Ovary (tissue), 3 donors: ENCODE measurements at regions not wholly inside any gene's neighbourhood (a gene's known extent, or its start where the extent isn't known, plus 50 kb on each side); places are given as distances from the start of the nearest gene placed in this dataset.
"Not testable (repeated sequence)": the region's sequence is repeated elsewhere in the genome, so short reads cannot be mapped to it uniquely, and the experiment has no call there.

ENCODE experiments used
- EP300 ChIP-seq: sonication (generic); formaldehyde crosslinking; IDR thresholded peaks from one replicate; pipeline ENCODE4 v1.6.1; 2017; ENCODE audit warnings: antibody characterized with exemption
- POLR2A ChIP-seq: fragments of 450-650 bp; IDR thresholded peaks from one replicate; pipeline ENCODE4 v1.6.1; 2017; ENCODE audit warnings: antibody characterized with exemption, mild to moderate bottlenecking, moderate library complexity
- TF ChIP-seq, protein P1 (sequence below), 3 donors: fragments of 450-650 bp in 2 of 3; fragments of 200-600 bp in 1 of 3; IDR thresholded peaks; one replicate each; pipeline versions ENCODE4 v1.5.1 to v1.8.0; 2016 to 2022; ENCODE audit warnings: antibody characterized with exemption in 3 of 3, mild to moderate bottlenecking in 1 of 3
- donor health status: DM: no; HTN: no; CAD: no.

DNA sequence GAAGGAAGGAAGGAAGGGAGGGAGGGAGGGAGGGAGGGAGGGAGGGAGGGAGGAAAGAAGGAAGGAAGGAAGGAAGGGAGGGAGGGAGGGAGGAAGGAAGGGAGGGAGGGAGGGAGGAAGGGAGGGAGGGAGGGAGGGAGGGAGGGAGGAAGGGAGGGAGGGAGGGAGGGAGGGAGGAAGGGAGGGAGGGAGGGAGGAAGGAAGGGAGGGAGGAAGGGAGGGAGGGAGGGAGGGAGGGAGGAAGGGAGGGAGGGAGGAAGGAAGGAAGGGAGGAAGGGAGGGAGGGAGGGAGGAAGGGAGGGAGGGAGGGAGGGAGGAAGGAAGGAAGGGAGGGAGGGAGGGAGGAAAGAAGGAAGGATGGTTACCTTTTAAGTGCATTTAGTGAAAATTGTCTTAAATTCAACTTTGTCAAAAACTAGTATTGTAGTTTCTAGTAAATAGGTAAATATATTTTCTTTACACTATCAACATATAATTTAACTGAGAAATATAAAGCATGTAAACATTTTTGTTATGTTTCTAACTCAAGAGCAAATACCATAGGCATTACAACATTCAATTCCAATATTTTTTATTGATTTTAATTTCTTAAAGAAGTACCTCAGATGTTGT, 776.4 kb upstream of the ADGRL3 start:
- TF ChIP-seq, protein P1, sequence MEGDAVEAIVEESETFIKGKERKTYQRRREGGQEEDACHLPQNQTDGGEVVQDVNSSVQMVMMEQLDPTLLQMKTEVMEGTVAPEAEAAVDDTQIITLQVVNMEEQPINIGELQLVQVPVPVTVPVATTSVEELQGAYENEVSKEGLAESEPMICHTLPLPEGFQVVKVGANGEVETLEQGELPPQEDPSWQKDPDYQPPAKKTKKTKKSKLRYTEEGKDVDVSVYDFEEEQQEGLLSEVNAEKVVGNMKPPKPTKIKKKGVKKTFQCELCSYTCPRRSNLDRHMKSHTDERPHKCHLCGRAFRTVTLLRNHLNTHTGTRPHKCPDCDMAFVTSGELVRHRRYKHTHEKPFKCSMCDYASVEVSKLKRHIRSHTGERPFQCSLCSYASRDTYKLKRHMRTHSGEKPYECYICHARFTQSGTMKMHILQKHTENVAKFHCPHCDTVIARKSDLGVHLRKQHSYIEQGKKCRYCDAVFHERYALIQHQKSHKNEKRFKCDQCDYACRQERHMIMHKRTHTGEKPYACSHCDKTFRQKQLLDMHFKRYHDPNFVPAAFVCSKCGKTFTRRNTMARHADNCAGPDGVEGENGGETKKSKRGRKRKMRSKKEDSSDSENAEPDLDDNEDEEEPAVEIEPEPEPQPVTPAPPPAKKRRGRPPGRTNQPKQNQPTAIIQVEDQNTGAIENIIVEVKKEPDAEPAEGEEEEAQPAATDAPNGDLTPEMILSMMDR (IDR thresholded peaks at IDR 0.05) = not testable (repeated sequence)
- TF ChIP-seq POLR2A, EP300: not testable (repeated sequence)
